Endothelial cell of umbilical vein (primary cell): ENCODE measurements at regions not wholly inside any gene's neighbourhood (a gene's known extent, or its start where the extent isn't known, plus 50 kb on each side); places are given as distances from the start of the nearest gene placed in this dataset.

Source experiments
- BruUV-seq: library from RNA; stranded (reverse); fragments of 400-500 nt; replicated peaks from 2 replicates; lab custom pipeline; 2021; lab: Mats Ljungman, UMichigan
- CTCF ChIA-PET: fragments of 300-600, 350-600 bp; sonication (Branson Sonifier 250); formaldehyde crosslinking; loops from one replicate; lab custom pipeline; 2021; ENCODE audit warnings: antibody characterized with exemption, inconsistent platforms; lab: Charles Lee
- POLR2A ChIA-PET: fragments of 300-600, 350-600 bp; sonication (Branson Sonifier 250); formaldehyde crosslinking; loops from one replicate; lab custom pipeline; 2021; ENCODE audit warnings: antibody characterized with exemption, inconsistent platforms; lab: Charles Lee
- DNase-seq: peaks from one replicate; pipeline ENCODE4 v3.0.0-alpha.2; 2011; ENCODE audit warnings: low read depth, low spot score
- FAIRE-seq: peaks from 2 replicates; lab custom pipeline; 2011; peaks lifted over from hg19 to GRCh38; lab: Jason Lieb, UNC
- H2AFZ ChIP-seq: 2 replicates; pipeline ENCODE4 v1.6.0; 2012; ENCODE audit warnings: low read depth, low read length, control low read depth, inconsistent platforms
- H3K27ac ChIP-seq: 2 replicates; pipeline ENCODE4 v1.5.1; 2011; ENCODE audit warnings: low read depth, mild to moderate bottlenecking, control low read depth, low read length, moderate library complexity; ENCODE audit not compliant: insufficient read depth
- H3K27me3 ChIP-seq, 2 experiments: 2 replicates each; pipeline versions ENCODE4 v1.6.0 to v1.6.1; 2011; ENCODE audit warnings: low read length in 2 of 2, mixed read lengths in 1 of 2; ENCODE audit not compliant: control insufficient read depth in 2 of 2, insufficient read depth in 2 of 2
- H3K36me3 ChIP-seq, 2 experiments: 2 replicates in 1 of 2; 3 replicates in 1 of 2; pipeline ENCODE4 v1.5.1; 2011; ENCODE audit warnings: low read length in 2 of 2, mild to moderate bottlenecking in 1 of 2, moderate library complexity in 1 of 2; ENCODE audit not compliant: control insufficient read depth in 2 of 2, insufficient read depth in 2 of 2; ENCODE audit errors: extremely low read depth in 1 of 2
- H3K4me1 ChIP-seq: 3 replicates; pipeline ENCODE4 v1.5.1; 2011; ENCODE audit warnings: mild to moderate bottlenecking, low read length; ENCODE audit not compliant: control insufficient read depth, insufficient read depth; ENCODE audit errors: extremely low read depth
- H3K4me2 ChIP-seq: 2 replicates; pipeline ENCODE4 v1.6.1; 2011; ENCODE audit warnings: low read length, control low read depth, mixed read lengths; ENCODE audit not compliant: insufficient read depth
- H3K4me3 ChIP-seq, 3 experiments: fragments of 200-600 bp in 1 of 3; sonication (generic), shearing (Covaris generic) in 1 of 3; replicated peaks in 1 of 3; 2 replicates each; pipeline ENCODE4 v1.5.1; 2011 to 2016; ENCODE audit warnings: control low read depth in 3 of 3, low read length in 3 of 3, mild to moderate bottlenecking in 2 of 3, inconsistent platforms in 1 of 3, low read depth in 1 of 3, moderate library complexity in 1 of 3; ENCODE audit not compliant: insufficient read depth in 1 of 3
- H3K79me2 ChIP-seq: 2 replicates; pipeline ENCODE4 v1.6.0; 2012; ENCODE audit warnings: low read length, inconsistent platforms; ENCODE audit not compliant: control insufficient read depth, insufficient read depth
- H3K9ac ChIP-seq: replicated peaks from 2 replicates; pipeline ENCODE3; 2011; ENCODE audit warnings: low read length, control low read depth; ENCODE audit not compliant: insufficient read depth; ENCODE audit errors: extremely low read depth
- H3K9me1 ChIP-seq: replicated peaks from 3 replicates; pipeline ENCODE4 v1.6.0; 2011; ENCODE audit warnings: mild to moderate bottlenecking, low read length; ENCODE audit not compliant: control insufficient read depth, insufficient read depth; ENCODE audit errors: extremely low read depth
- H3K9me3 ChIP-seq: replicated peaks from 2 replicates; pipeline ENCODE4 v1.5.1; 2012; ENCODE audit warnings: low read length, inconsistent platforms; ENCODE audit not compliant: control insufficient read depth, insufficient read depth
- H4K20me1 ChIP-seq: replicated peaks from 2 replicates; pipeline ENCODE3; 2011; ENCODE audit warnings: mild to moderate bottlenecking, low read length; ENCODE audit not compliant: control insufficient read depth, insufficient read depth; ENCODE audit errors: extremely low read depth
- EZH2 ChIP-seq: IDR thresholded peaks from 2 replicates; pipeline ENCODE4 v1.6.1; 2012; ENCODE audit warnings: borderline replicate concordance, low read depth, mild to moderate bottlenecking, moderate library complexity, low read length, inconsistent platforms; ENCODE audit not compliant: severe bottlenecking
- FOS ChIP-seq: IDR thresholded peaks from 2 replicates; pipeline ENCODE4 v1.6.1; 2011; ENCODE audit warnings: mild to moderate bottlenecking, low read length, moderate library complexity, borderline replicate concordance; ENCODE audit not compliant: insufficient read depth
- GATA2 ChIP-seq: IDR thresholded peaks from 2 replicates; pipeline ENCODE4 v1.7.0; 2011; ENCODE audit warnings: low read depth, mild to moderate bottlenecking, moderate library complexity, mixed read lengths, low read length; ENCODE audit not compliant: insufficient read length, insufficient read depth
- JUN ChIP-seq: IDR thresholded peaks from 2 replicates; pipeline ENCODE4 v1.6.1; 2011; ENCODE audit warnings: borderline replicate concordance, low read depth; ENCODE audit not compliant: insufficient read length, insufficient read depth
- MAX ChIP-seq: IDR thresholded peaks from 2 replicates; pipeline ENCODE4 v1.6.1; 2011; ENCODE audit not compliant: insufficient read depth, insufficient read length
- POLR2A ChIP-seq: IDR thresholded peaks from 2 replicates; pipeline ENCODE4 v1.6.1; 2012; ENCODE audit warnings: low read depth, mild to moderate bottlenecking, control low read depth, low read length
- POLR2AphosphoS5 ChIP-seq: IDR thresholded peaks from 2 replicates; pipeline ENCODE4 v1.6.1; 2012; ENCODE audit warnings: low read depth, mild to moderate bottlenecking, control low read depth, low read length, moderate library complexity; ENCODE audit not compliant: insufficient read depth
- dilution Hi-C: fragments of 300-500 bp; cut with MboI; formaldehyde crosslinking; loops from one replicate; pipeline ENCODE4 v1.15.0; 2019; ENCODE audit warnings: low sequenced_read_pairs; ENCODE audit not compliant: extremely low pct_ligation_motif_present
- intact Hi-C: fragments of 100-400 bp; cut with micrococcal nuclease; formaldehyde crosslinking; loops from one replicate; pipeline ENCODE4 v1.10.0; 2022
- TF ChIP-seq, protein P1 (sequence below), 2 donors: IDR thresholded peaks; 1 replicate in 1 of 2; 2 replicates in 1 of 2; pipeline ENCODE4 v1.5.1; 2011; ENCODE audit warnings: low read length in 2 of 2, mild to moderate bottlenecking in 2 of 2, moderate library complexity in 2 of 2, control low read depth in 1 of 2, inconsistent platforms in 1 of 2, low read depth in 1 of 2; ENCODE audit not compliant: insufficient read depth in 1 of 2; ENCODE audit errors: extremely low read depth in 1 of 2

- H3K27ac ChIP-seq = no peak overlapping the region
- H3K4me1 ChIP-seq = no peaks in the 10 kb centered on the region
- no peak for TF ChIP-seq MAX
- TF ChIP-seq FOS = no peak
- TF ChIP-seq EZH2 = no peak
- no peak for TF ChIP-seq GATA2
- TF ChIP-seq POLR2A = no peak
- no peak for TF ChIP-seq JUN
- TF ChIP-seq POLR2AphosphoS5 = no peak
- TF ChIP-seq, protein P1, sequence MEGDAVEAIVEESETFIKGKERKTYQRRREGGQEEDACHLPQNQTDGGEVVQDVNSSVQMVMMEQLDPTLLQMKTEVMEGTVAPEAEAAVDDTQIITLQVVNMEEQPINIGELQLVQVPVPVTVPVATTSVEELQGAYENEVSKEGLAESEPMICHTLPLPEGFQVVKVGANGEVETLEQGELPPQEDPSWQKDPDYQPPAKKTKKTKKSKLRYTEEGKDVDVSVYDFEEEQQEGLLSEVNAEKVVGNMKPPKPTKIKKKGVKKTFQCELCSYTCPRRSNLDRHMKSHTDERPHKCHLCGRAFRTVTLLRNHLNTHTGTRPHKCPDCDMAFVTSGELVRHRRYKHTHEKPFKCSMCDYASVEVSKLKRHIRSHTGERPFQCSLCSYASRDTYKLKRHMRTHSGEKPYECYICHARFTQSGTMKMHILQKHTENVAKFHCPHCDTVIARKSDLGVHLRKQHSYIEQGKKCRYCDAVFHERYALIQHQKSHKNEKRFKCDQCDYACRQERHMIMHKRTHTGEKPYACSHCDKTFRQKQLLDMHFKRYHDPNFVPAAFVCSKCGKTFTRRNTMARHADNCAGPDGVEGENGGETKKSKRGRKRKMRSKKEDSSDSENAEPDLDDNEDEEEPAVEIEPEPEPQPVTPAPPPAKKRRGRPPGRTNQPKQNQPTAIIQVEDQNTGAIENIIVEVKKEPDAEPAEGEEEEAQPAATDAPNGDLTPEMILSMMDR (IDR thresholded peaks at IDR 0.05; ENCODE audit: extremely low read depth in 1 of 2, insufficient read depth in 1 of 2, low read depth in 1 of 2, low read length in 2 of 2) = no peak
- H3K4me3 ChIP-seq = no peak overlapping the region
- POLR2A ChIA-PET = no interaction called here
- H4K20me1 ChIP-seq = no peaks in the 10 kb centered on the region
- H3K4me2 ChIP-seq = no peak overlapping the region
- FAIRE-seq (no peak), DNase-seq (no peak)
- H3K9me3 ChIP-seq = no peaks in the 10 kb centered on the region
- CTCF ChIA-PET = no interaction called here
- intact Hi-C loops = no loop called here
- H3K36me3 ChIP-seq = no peaks in the 10 kb centered on the region
- H3K79me2 ChIP-seq = no peaks in the 10 kb centered on the region
- H2AFZ ChIP-seq = no peak overlapping the region
- H3K9ac ChIP-seq = no peak overlapping the region
- H3K27me3 ChIP-seq = no peaks in the 10 kb centered on the region
- BruUV-seq = no TSS peak
- dilution Hi-C loops = no loop called here
- H3K9me1 ChIP-seq = no peaks in the 10 kb centered on the region
Observed at GRCh38 chr6:169075915-169076654, 177.6 kb downstream of the THBS2 start.
